Renal cortical epithelial cell (primary cell): ENCODE measurements at regions not wholly inside any gene's neighbourhood (a gene's known extent, or its start where the extent isn't known, plus 50 kb on each side); places are given as distances from the start of the nearest gene placed in this dataset.

Experiments
- DNase-seq: peaks from one replicate; pipeline ENCODE4 v3.0.0-alpha.2; 2011; ENCODE audit warnings: low read depth

GRCh38 chr6:125544819-125545218 lies 204.6 kb upstream of the HEY2 start:
- no peak for DNase-seq

GRCh38 chr6:125546841-125547251 lies 202.6 kb upstream of the HEY2 start:
- no peak for DNase-seq

GRCh38 chr6:125547381-125547780 lies 202.1 kb upstream of the HEY2 start:
- DNase-seq: no peak

GRCh38 chr6:125549202-125549884 lies 200.1 kb upstream of the HEY2 start:
- no peak for DNase-seq

- no peak for DNase-seq
Measured at GRCh38 chr6:125550892-125551291, 198.5 kb upstream of the HEY2 start.

- no peak for DNase-seq
Measured at GRCh38 chr6:125552819-125553218, 196.6 kb upstream of the HEY2 start.

GRCh38 chr6:125554456-125554855 lies 195.0 kb upstream of the HEY2 start:
- DNase-seq: no peak

GRCh38 chr6:125558241-125558843 lies 191.1 kb upstream of the HEY2 start:
- no peak for DNase-seq

- peak; percentile 16 for DNase-seq
Measured at GRCh38 chr6:125558907-125559306, 190.5 kb upstream of the HEY2 start.

GRCh38 chr6:125562156-125562555 lies 187.3 kb upstream of the HEY2 start:
- peak; percentile 16 for DNase-seq

GRCh38 chr6:125564941-125565340 lies 184.5 kb upstream of the HEY2 start:
- DNase-seq: no peak

GRCh38 chr6:125567407-125567806 lies 182.0 kb upstream of the HEY2 start:
- DNase-seq: no peak

- no peak for DNase-seq
Measured at GRCh38 chr6:125568609-125569008, 180.8 kb upstream of the HEY2 start.

- DNase-seq: no peak
Measured at GRCh38 chr6:125570526-125570925, 178.9 kb upstream of the HEY2 start.

GRCh38 chr6:125571207-125571755 lies 178.2 kb upstream of the HEY2 start:
- DNase-seq: no peak

- no peak for DNase-seq
Measured at GRCh38 chr6:125574604-125575003, 174.8 kb upstream of the HEY2 start.

- no peak for DNase-seq
Measured at GRCh38 chr6:125577124-125577662, 172.2 kb upstream of the HEY2 start.

- DNase-seq: peak; percentile 85
Measured at GRCh38 chr6:125584468-125584939, 164.9 kb upstream of the HEY2 start.

GRCh38 chr6:125585470-125585869 lies 164.0 kb upstream of the HEY2 start:
- DNase-seq: no peak

- peak; percentile 51 for DNase-seq
Measured at GRCh38 chr6:125586074-125586473, 163.4 kb upstream of the HEY2 start.

- DNase-seq: no peak
Measured at GRCh38 chr6:125586605-125587004, 162.8 kb upstream of the HEY2 start.

- no peak for DNase-seq
Measured at GRCh38 chr6:125587666-125588632, 161.5 kb upstream of the HEY2 start.
